GM21825 (cell line): ENCODE measurements at regions not wholly inside any gene's neighbourhood (a gene's known extent, or its start where the extent isn't known, plus 50 kb on each side); places are given as distances from the start of the nearest gene placed in this dataset.
"Not testable (repeated sequence)": the region's sequence is repeated elsewhere in the genome, so short reads cannot be mapped to it uniquely, and the experiment has no call there.

Experiments
- ATAC-seq: cut with Tn5 transposase; IDR thresholded peaks from one replicate; pipeline ENCODE4 v1.9.1; 2021; ENCODE audit warnings: mild to moderate bottlenecking, moderate library complexity; ENCODE audit not compliant: unreplicated experiment

- ATAC-seq, result no peak
Observed at GRCh38 chr16:60304066-60304465, 1570.0 kb upstream of the GOT2 start.

- ATAC-seq, result no peak
Observed at GRCh38 chr16:60302676-60303075, 1568.6 kb upstream of the GOT2 start.

- no peak for ATAC-seq
Observed at GRCh38 chr16:60302261-60302660, 1568.1 kb upstream of the GOT2 start.

- no peak for ATAC-seq
Observed at GRCh38 chr16:60299241-60299776, 1565.2 kb upstream of the GOT2 start.

- no peak for ATAC-seq
Observed at GRCh38 chr16:60295451-60295850, 1561.3 kb upstream of the GOT2 start.

- ATAC-seq, result no peak
Observed at GRCh38 chr16:60285794-60286193, 1551.7 kb upstream of the GOT2 start.

GRCh38 chr16:60279061-60279665 is 1545.0 kb upstream of the GOT2 start:
- ATAC-seq, result no peak

- no peak for ATAC-seq
Observed at GRCh38 chr16:60274431-60275019, 1540.4 kb upstream of the GOT2 start.

GRCh38 chr16:60271781-60272180 is 1537.7 kb upstream of the GOT2 start:
- ATAC-seq, result no peak

- ATAC-seq, result no peak
Observed at GRCh38 chr16:60271025-60271771, 1537.1 kb upstream of the GOT2 start.

GRCh38 chr16:60261425-60261824 is 1527.3 kb upstream of the GOT2 start:
- ATAC-seq, result no peak

- ATAC-seq, result no peak
Observed at GRCh38 chr16:60259956-60260355, 1525.8 kb upstream of the GOT2 start.

- no peak for ATAC-seq
Observed at GRCh38 chr16:60246086-60246485, 1512.0 kb upstream of the GOT2 start.

GRCh38 chr16:60241671-60242070 is 1507.6 kb upstream of the GOT2 start:
- ATAC-seq, result no peak

GRCh38 chr16:60230666-60231065 is 1496.5 kb upstream of the GOT2 start:
- ATAC-seq, result no peak

GRCh38 chr16:60225541-60225940 is 1491.4 kb upstream of the GOT2 start:
- ATAC-seq, result no peak

GRCh38 chr16:60217787-60218186 is 1483.7 kb upstream of the GOT2 start:
- ATAC-seq, result no peak

- ATAC-seq, result no peak
Observed at GRCh38 chr16:60214311-60214710, 1480.2 kb upstream of the GOT2 start.

GRCh38 chr16:60206516-60206915 is 1472.4 kb upstream of the GOT2 start:
- ATAC-seq, result no peak

- ATAC-seq, result no peak
Observed at GRCh38 chr16:60204181-60204580, 1470.1 kb upstream of the GOT2 start.

GRCh38 chr16:60203525-60204124 is 1469.5 kb upstream of the GOT2 start:
- no peak for ATAC-seq

GRCh38 chr16:60200729-60201128 is 1466.6 kb upstream of the GOT2 start:
- not testable (repeated sequence) for ATAC-seq
